Psoas muscle (tissue), 7 donors: ENCODE measurements at regions not wholly inside any gene's neighbourhood (a gene's known extent, or its start where the extent isn't known, plus 50 kb on each side); places are given as distances from the start of the nearest gene placed in this dataset.
"Not testable (repeated sequence)": the region's sequence is repeated elsewhere in the genome, so short reads cannot be mapped to it uniquely, and the experiment has no call there.

Experiments used
- ATAC-seq, 4 donors: fragments of 200-7000 bp; cut with Tn5 transposase; one replicate each; pipeline ENCODE4 v1.9.1; 2020; ENCODE audit warnings: moderate library complexity in 3 of 4, mild to moderate bottlenecking in 2 of 4
- DNase-seq, 2 donors: peaks; one replicate each; pipeline ENCODE4 v3.0.0-alpha.2; 2020
- H3K27ac ChIP-seq: fragments of 200-600 bp; one replicate; pipeline ENCODE4 v1.8.0; 2022
- H3K27me3 ChIP-seq, 3 donors: fragments of 200-600 bp in 1 of 3; one replicate each; pipeline versions ENCODE4 v1.6.1 to v1.8.0; 2013 to 2022; ENCODE audit warnings: low read length in 2 of 3, mild to moderate bottlenecking in 2 of 3, moderate library complexity in 1 of 3; ENCODE audit not compliant: insufficient read depth in 3 of 3
- H3K36me3 ChIP-seq, 2 donors: fragments of 200-600 bp in 1 of 2; one replicate each; pipeline versions ENCODE4 v1.6.1 to v1.8.0; 2013 to 2022; ENCODE audit warnings: low read depth in 1 of 2, mild to moderate bottlenecking in 1 of 2, moderate library complexity in 1 of 2; ENCODE audit not compliant: insufficient read depth in 1 of 2
- H3K4me1 ChIP-seq: fragments of 200-600 bp; one replicate; pipeline ENCODE4 v1.8.0; 2022
- H3K4me3 ChIP-seq: fragments of 200-600 bp; one replicate; pipeline ENCODE4 v1.8.0; 2022; ENCODE audit warnings: mild to moderate bottlenecking
- H3K9me3 ChIP-seq: fragments of 200-600 bp; one replicate; pipeline ENCODE4 v1.8.0; 2022
- CTCF ChIP-seq: fragments of 200-600 bp; IDR thresholded peaks from one replicate; pipeline ENCODE4 v1.8.0; 2022; ENCODE audit warnings: antibody characterized with exemption
- WGBS, 3 donors: extraction: QIAGEN DNeasy Blood & Tissue Kit; methylation state at CpG; one replicate each; pipeline versions ENCODE4 v1.1.6 to v1.1.7; 2013; 5-methylcytosine and 5-hydroxymethylcytosine counted together
- intact Hi-C, 2 donors: fragments of 100-400 bp; cut with DNase I; formaldehyde crosslinking; loops; one replicate each; pipeline versions ENCODE4 v1.11.0 to v1.14.2; 2022
- donor health status: healthy with polysubstance abuse.
- donor health status: DM: no; HTN: no; CAD: no; lungs with moderate emphysema.
- donor health status: Bipolar disorder and iron deficiency.
- donor health status: healthy.
- donor health status: DM: yes; HTN: yes; CAD: no.
- donor health status: DM: no; HTN: no; CAD: no.
- donor health status: DM: yes; HTN: yes; CAD: no.

- Histone ChIP-seq H3K36me3 (no peaks in the 10 kb centered on the region), H3K9me3 (peaks cover 3% of the 10 kb centered on the region), H3K27me3 (no peaks in the 10 kb centered on the region), H3K27ac (no peak overlapping the region), H3K4me3 (no peak overlapping the region), H3K4me1 (no peaks in the 10 kb centered on the region)
- intact Hi-C loops, result no loop called here
- DNase-seq, result no peak
- TF ChIP-seq CTCF, result no peak
- 46 to 81% (median 60%) methylated on average over 1 of the region's 1 CpG for WGBS, 3 donors
- no peak for ATAC-seq
Measured at GRCh38 chr2:123853161-123853560, 171.9 kb upstream of the CNTNAP5 start.

GRCh38 chr2:123859031-123859430 lies 166.1 kb upstream of the CNTNAP5 start:
- H3K9me3 ChIP-seq, H3K4me3 ChIP-seq, intact Hi-C loops, H3K27ac ChIP-seq, DNase-seq, H3K36me3 ChIP-seq, ATAC-seq, H3K4me1 ChIP-seq, H3K27me3 ChIP-seq: not testable (repeated sequence)

- 59 to 67% (median 66%) methylated on average over 1 of the region's 1 CpG for WGBS, 3 donors
- H3K9me3 ChIP-seq, result no peaks in the 10 kb centered on the region
- intact Hi-C loops, result no loop called here
- DNase-seq, result no peak
- no peaks in the 10 kb centered on the region for H3K4me1 ChIP-seq
- ATAC-seq, result no peak
- no peak overlapping the region for H3K4me3 ChIP-seq
- no peak overlapping the region for H3K27ac ChIP-seq
- no peak for TF ChIP-seq CTCF
- no peaks in the 10 kb centered on the region for H3K36me3 ChIP-seq
- no peaks in the 10 kb centered on the region for H3K27me3 ChIP-seq
Measured at GRCh38 chr2:123864416-123864815, 160.7 kb upstream of the CNTNAP5 start.

GRCh38 chr2:123870206-123870880 lies 154.7 kb upstream of the CNTNAP5 start:
- ATAC-seq, result no peak

DNA sequence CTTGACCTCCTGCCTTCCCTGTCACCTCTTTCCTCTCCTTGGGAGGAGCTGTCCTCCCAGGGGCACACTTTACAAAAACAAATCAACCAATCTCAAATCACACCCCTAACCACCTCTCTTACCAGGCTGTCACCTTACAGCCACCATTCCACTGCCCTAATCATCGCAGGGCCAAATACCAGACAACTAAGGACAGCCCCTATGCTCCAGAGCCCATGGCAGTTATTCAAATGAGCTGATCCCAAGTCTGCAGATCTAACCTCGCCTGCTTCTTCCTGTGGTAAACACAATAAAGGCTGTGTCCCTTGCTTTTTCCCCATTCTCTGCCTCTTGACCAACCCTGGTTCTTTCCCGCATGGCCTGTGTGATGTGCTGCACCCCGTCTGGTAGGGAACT lies 154.2 kb upstream of the CNTNAP5 start:
- ATAC-seq, result no peak
- no peak overlapping the region for H3K27ac ChIP-seq
- 74 to 80% (median 78%) methylated on average over 4 of the region's 4 CpGs for WGBS, 3 donors

More at GRCh38 chr2:123870206-123870880, 154.7 kb upstream of the CNTNAP5 start:
- no peak for DNase-seq
- 66 to 69% (median 67%) methylated on average over 6 of the region's 6 CpGs for WGBS, 3 donors
- Histone ChIP-seq H3K36me3 (no peaks in the 10 kb centered on the region), H3K4me1 (no peaks in the 10 kb centered on the region), H3K27me3 (no peaks in the 10 kb centered on the region), H3K4me3 (no peak overlapping the region), H3K9me3 (no peaks in the 10 kb centered on the region), H3K27ac (no peak overlapping the region)
- intact Hi-C loops, result no loop called here
- no peak for TF ChIP-seq CTCF

More for the DNA sequence above, 154.2 kb upstream of the CNTNAP5 start:
- Histone ChIP-seq H3K4me1 (no peaks in the 10 kb centered on the region), H3K9me3 (no peaks in the 10 kb centered on the region), H3K36me3 (no peaks in the 10 kb centered on the region), H3K27me3 (no peaks in the 10 kb centered on the region), H3K4me3 (no peak overlapping the region)
- DNase-seq, result no peak
- no peak for TF ChIP-seq CTCF
- intact Hi-C loops, result no loop called here
